NCI-H2107 treated with DMSO at 0.1 percent for 48 hours (cell line): ENCODE measurements at regions not wholly inside any gene's neighbourhood (a gene's known extent, or its start where the extent isn't known, plus 50 kb on each side); places are given as distances from the start of the nearest gene placed in this dataset.

Source experiments
- DNase-seq: peaks from one replicate; lab custom pipeline; 2025; ENCODE audit not compliant: unreplicated experiment; lab: John Stamatoyannopoulos, UW

DNA sequence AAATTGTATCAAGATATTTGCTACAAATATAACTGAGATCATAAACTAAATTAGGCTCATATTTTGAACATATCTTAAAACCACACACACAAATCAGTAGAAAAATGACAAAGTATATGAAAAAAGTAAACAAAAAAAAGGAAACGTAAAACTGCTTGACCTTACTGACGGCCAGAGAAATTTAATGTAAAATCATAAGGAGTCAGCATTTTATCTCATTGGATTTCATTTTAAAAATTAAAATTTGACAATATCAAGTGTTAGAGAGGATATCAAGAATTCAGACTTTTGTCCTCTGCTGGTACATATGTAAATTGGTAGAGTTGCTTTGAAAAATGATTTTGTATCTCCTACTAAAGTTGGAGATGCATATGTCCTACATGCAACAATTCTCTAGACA lies 209.2 kb upstream of the ZC3H15 start:
- no peak for DNase-seq

DNA sequence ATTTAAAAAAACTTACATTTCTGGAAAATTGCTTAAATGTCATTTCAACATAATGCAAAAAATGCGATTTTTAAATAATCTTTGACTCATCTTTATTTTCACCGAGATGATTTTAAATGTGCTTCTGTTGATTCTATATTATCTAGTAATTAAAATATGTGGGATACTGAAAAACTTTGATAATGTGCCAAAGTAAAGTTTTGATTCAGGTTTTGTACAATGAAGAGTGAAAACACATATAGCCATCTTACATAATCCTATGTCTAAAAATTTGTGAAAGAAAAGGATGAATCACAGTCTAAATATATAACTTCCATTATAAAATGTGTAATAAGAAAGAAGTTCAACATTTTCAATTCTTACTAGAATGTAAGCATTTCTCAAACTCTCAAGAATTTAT lies 204.3 kb upstream of the ZC3H15 start:
- no peak for DNase-seq

DNA sequence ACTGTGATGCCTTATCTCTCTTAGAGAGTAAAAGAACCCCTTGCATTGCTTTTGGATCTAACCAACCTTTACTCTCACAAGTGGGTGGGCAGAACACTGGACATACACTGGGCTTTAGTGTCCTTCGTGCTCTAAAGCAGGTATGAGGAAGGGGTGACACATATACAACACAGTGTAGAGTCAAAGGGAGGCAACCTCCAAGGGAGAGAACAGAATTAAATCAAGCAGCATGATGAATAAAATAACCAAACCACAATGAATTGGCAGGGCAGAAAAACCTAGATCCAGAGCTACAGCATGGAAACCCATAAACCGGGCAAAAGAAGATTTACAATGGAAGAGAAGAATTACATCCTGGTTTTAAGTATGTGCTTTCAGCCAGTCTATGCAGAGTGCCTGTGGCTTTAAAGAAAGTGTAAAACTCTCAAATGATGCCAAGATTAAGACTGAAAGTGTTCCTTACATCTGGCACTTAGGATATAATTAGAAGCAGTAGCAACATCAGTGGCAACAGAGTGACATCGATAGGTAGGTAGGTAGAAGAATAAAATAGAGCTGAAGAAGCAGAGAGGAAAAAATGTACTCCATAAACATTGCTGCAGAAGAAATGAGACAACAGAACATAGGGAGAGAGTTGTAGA lies 191.7 kb upstream of the ZC3H15 start:
- no peak for DNase-seq

DNA sequence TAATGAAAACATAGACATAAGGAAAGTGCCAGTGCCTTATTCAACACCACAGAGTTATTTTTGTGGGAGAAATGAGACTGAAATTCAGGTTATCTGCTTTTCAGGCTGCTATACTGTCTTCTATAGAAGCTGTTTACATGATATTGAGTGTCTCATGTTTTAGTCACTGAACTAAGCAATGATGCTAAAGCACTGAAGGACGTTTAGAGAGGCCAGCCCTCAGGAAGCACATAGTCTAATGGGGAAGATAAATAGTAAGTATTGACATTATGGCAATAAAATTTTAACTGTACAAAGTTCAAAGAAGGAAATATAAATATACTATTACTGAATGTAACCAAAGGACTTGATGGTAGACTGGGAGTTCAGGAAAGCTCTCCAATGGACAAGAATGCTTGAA lies 186.4 kb upstream of the ZC3H15 start:
- no peak for DNase-seq

DNA sequence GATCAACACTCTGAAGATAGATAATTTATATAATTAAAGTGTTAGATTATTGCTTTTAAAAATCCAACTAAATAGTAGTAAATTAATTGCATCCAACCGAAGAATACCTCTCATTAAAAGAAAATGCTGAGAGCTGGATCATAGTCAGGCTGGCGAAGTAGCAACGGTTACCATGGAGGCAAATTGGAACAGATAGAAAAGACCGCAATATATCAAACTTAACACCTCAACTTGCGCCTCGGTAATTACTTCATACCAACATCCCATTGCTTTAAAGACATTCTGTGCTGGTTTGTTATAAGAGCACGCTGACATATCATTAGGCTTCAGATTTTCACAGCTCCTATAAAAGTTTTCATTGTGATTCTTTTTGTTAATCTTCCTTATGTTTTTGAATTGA lies 183.8 kb upstream of the ZC3H15 start:
- DNase-seq, result no peak

DNA sequence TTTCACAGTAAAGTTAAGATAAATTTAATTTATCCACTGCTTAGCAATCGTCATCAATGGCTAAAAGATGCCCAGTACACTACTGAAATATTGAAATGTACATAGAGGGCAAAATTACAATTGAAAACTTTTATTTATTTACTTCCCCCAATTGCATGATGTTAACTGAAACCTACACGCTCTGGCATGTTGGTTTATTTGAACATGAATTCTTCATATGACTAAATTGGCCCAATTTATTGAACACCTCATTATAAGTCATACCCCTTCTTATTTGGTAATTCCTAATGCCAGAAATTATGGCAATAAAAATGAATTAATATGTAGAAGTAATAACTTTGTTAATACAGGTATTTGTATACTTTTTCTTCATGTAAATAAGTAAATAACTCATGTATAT lies 183.0 kb upstream of the ZC3H15 start:
- DNase-seq, result no peak

DNA sequence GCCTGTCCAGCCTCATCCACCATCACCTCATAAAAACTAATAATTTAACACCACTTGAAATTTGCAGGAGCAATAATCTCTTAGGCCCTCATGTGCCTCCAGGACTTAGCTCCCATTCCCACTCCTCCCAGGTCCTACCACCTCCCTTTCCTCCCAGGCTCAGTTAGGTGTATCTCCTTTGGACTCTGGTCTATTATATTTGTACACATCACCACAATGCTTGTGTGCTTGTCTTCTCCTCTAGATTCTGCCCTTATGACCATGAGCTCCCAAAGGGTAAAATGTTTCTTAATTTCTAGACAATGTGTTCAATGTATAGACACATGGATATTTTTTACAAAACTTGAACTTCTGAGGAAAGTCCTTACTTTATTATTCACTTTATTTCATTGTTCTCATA lies 182.0 kb upstream of the ZC3H15 start:
- DNase-seq, result no peak

DNA sequence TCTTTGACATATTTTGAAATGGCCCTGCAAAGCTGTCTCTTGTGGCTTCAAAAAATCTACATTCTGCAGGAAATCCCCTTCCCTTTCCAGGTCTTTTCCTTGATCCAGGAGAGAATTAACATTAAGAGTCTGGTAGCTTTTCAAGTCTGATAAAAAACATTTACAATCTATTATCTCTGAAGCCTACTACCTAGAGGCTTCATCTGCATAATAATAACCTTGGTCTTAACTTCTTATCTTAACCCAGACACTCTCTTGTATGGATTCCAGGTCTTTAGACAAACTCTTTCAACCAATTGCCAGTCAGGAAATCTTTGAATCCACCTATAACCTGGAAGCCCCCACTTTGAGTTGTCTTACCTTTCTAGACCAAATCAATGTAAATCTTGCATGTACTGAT lies 179.3 kb upstream of the ZC3H15 start:
- no peak for DNase-seq

DNA sequence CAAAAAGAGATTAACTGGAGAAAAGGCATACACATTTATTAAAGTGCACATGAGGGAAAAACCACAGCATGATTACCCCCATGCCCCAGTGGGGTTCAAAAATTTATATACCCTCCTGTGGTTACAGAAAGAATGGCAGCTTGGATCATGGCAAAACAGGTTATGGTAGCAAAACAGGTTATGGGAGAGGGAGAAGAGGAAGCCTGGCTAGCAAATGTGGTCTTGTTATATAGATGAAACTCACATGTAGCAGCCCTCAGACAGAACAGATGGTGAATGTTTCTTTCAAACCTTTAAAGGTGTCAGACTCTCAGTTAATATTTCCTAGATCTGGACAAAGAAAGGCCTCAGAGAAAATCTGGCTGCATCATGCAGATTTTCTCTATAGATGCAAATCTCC lies 178.2 kb upstream of the ZC3H15 start:
- DNase-seq, result no peak

DNA sequence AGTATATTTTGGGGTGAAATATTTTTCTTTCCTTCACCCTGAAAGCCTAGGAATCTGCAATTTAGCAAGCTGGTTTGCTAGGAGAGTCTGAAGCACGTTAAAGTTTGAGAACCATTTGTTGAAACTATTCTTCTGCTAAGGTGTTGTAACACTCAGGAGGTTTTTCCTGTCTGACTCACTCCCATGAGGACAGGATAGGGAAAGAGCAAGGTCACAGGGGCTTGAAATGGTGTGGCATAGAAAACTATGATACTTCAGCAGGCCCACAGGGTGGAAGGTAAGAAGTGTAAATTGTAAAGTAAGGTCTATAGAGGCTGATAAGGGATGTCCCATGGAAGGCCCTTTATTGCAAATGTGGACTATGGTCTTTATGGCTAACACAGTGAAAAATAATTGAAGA lies 177.7 kb upstream of the ZC3H15 start:
- DNase-seq, result no peak

DNA sequence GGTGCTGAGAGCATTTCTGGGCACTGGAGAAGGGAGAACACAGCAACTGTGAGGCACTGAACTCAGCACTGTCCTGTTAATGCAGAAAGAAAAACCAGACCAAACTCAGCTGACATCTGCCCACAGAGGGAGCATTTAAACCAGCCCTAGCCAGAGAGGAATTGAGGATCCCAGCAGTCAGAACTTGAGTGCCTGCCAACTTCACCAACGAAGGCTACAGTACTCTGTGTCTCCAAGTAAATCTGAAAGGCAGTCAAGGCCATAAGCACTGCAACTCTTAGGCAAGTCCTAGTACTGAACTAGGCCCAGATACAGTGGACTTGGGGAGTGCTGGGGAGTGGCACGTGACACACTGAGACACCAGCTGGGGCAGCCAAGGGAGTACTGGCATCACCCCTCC lies 176.2 kb upstream of the ZC3H15 start:
- no peak for DNase-seq

DNA sequence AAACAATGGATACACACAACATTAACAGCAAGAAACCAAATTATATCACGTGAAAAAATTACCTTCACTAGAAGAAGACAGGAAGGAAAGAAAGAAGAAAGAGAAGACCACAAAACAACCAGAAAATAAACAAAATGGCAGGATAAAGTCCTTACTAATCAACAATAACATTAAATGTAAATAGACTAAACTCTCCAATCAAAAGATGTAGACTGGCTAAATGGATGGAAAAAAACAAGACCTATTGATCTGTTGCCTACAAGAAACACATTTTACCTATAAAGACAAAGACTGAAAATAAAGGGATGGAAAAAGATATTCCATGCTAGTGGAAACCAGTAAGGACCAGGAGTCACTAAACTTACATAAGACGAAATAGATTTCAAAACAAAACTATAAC lies 167.0 kb upstream of the ZC3H15 start:
- DNase-seq, result no peak

DNA sequence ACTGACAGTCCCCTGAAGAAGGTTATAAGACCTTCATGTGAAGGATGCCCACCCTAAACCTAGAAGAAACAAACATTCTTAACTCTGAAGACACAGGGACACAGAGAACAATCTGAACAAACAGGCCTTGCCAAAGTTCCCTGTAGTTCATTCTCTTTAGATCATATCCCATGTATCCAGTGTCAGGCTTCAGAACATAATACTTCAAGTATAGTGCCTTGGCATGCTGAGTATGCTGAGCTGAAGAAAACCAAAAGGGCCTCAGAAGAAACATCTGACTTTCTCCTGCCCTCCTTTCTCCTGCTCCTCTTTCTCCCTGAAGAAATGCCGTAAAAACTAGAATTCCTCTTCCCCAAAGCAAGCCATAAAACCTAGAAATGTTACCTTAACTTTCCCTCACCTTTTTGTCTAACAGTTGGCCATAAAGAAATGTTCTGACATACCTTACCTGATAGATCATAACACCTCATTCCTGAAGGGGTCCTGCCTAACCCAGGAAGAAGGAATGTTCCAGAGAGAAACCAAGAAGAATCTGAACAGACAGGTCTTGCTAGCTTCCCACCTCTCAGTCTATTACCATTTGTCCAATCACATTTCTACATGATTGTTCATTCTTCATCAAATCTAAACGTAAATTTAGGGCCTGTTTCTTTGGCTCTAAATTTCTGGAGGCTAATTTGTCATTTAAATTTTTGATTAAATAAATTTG lies 160.1 kb upstream of the ZC3H15 start:
- DNase-seq, result no peak

DNA sequence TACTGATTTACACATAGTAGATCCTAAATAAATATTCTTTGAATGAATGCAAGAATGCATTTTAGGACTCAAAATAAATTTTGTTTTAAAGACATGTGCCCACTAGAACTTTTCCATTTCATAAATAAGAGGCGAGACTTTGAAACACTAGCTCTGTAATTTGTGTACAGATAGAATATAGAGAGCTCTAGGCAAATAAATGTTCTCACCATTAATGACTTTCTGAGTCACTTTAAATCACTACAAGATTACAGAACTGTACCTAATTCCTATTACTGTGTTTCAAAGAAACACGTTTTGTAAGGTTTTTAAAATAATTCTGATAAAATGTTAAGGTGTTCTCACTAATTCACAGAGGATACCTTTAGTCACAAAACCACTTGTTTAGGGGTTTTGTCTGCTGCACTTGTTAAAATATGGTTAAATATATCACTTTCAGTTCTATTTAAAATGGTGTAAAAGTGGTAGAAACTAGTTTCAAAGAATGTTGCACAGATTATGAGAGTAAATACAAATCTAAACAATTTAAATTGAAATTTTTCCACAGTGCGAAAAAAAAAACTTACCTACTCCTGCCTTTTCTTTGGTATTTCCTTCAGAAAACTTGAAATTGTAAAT lies 158.7 kb upstream of the ZC3H15 start:
- no peak for DNase-seq

DNA sequence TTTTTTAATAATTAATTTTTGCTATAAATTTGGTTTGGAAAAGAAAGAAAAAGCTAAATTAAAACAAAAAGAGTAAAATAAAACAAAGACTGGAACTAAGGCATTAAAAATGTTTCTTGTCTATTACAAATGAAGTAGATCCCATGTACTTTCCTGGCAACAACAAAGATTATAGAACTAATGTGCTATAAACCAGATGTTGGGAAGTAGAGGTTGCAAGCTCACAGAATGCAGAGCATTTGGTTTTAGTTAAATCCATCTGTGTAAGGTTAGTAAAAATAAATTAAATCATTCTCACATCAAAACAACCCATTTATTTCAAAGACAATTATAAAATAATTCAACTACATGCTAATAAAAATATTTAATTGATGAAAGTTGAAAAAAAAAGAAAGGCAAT lies 157.2 kb upstream of the ZC3H15 start:
- no peak for DNase-seq

DNA sequence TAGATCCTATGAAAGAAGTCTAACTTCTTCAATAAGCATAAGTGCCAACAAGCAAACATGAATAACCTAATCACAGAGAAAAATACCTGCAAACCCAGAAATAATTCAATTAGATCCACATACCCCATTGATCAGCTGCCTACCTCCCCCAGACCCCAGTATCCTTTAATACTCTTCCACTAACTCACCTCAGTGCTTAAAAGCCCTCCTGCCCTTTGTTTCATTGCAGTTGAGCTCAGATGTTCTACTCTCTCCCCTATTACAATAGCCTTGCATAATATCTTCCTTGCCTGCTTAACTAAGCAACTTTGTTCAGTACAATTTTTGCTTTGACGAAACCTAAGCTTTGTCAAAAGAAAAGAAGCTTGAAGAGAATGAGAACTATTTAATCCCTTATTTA lies 156.0 kb upstream of the ZC3H15 start:
- no peak for DNase-seq

DNA sequence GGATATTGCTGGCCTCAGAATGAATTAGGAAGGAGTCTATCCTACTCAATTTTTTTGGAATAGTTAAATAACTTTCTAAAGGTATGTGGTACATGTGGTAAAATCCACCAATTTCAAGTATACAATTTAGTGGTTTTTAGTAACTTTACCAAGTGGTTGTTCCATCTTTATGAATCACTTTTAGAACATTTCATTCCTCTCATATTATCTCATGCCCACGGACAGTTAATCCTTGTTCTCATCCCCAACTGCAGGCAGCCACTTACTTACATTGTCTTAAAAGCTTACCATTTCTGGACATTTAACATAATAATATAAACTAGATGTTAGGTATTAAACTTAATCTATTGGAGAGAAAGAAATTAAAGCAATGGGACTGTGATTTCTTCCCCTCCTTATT lies 146.3 kb upstream of the ZC3H15 start:
- DNase-seq, result no peak

DNA sequence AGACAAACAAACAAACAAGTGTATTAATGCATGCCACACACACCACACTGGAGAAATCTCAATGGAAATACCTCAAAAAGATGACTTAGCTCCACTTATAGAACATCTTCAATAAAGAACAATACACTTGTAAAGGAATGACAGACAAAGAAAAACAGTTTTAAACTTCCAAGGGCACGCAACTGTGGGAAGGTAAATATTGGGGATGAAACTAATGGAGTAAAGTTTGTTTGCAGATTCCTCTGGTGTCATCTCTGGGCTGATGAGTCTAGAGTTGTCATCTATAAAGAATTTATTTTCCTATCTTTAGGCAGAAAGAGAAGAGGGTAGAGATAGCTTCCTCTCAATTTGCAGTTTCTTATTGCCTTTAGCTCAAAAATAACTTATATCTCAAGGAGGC lies 144.0 kb upstream of the ZC3H15 start:
- DNase-seq, result no peak

DNA sequence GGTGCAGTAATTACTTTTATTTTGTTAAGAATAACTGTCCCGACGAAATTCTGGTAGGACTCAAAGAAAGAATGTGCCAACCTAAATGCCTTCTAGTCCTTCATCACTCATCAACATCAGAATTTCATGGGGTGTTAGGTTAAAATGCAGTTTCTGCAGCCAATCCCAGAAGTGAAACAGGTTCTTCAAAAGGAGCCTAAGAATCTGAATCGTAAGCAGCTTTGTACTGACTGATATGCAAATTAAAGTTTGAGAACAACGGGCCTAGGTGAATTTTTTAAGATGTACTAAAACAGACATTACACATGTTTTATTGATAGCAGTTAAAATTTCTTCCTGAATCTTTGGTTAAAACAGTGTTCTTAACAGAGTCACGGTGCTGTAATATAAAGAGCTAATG lies 140.3 kb upstream of the ZC3H15 start:
- no peak for DNase-seq

DNA sequence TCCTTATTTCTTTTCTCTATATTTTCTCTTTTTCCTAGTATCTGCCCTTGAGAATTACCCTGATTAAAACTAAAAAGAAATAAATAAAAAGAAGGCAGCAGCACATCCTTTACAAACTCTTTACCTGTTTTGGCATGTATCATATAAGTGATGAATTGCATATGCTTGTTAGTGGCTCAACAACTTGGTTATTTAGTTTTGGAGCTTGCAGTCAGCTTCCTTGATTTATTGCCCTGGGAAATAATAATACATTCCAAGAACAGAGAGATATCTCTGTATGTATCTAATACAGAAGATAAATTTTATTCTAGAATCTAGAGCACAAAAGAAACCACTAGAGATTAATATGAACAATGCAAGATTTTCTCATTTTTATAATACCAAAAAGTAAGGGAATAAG lies 139.8 kb upstream of the ZC3H15 start:
- DNase-seq, result no peak

DNA sequence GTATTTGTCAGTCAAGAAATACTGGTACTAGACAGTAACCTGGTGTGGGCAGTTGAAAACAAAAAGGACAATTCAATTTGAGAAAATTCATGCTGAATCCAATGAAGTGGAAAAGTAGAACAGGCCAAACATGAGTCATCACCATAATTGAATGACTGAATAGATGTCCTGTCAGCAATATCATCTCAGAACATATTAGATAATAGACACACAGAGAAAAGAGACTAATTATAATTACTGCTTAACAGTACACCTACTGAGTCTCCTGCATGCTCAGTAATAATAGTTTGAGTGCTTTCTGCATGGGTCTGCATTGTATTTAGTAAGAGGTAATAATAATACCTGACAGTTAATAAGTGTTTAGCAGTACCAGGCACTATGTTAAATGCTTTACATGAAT lies 138.6 kb upstream of the ZC3H15 start:
- DNase-seq, result no peak

DNA sequence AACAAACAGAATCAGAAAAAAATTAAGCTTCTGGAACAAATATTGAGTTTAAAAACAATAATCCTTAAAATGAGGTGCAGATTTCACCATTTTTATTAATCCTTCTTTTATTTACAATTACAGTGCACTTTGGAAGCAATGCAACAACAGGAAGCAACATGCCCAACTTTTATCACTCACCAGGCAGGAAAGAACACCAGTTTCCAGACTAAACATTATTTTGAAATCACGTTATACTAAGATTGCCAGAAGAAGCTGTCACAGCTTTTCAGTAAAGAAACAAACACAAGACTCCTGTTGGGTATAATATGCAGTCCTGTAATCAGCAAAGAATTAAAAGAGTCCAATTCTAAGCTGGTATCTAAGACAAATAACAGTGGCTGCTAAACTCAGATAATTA lies 137.9 kb upstream of the ZC3H15 start:
- DNase-seq, result no peak

DNA sequence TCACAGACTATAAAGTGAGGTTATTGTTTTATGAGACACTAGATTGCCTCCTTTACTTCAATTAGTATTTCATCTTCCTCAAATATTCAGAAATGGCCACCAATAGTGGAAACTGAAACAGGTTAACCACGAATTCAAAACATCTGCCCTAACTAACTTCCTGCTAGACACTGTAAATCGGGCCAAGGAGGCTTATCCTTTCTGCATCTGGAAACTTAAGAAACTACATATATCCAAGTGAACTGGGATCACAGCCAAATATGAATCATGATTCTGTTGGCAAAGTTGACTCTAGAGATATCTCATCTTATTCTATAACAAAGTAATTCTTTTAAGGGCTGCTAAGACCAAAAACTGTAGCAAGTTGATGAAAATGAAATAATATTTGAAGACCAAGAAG lies 136.6 kb upstream of the ZC3H15 start:
- DNase-seq, result no peak
